ENCODE measurements at regions not wholly inside any gene's neighbourhood (a gene's known extent, or its start where the extent isn't known, plus 50 kb on each side); places are given as distances from the start of the nearest gene placed in this dataset.

- TF ChIP-seq ZBTB21 (tag by site-specific recombination; IDR thresholded peaks at IDR 0.05): no peak
- no peak for TF ChIP-seq ZNF274 (IDR thresholded peaks at IDR 0.05; ENCODE audit: low read length)
- TF ChIP-seq ZNF274 (tag by site-specific recombination; IDR thresholded peaks at IDR 0.05; ENCODE audit: borderline replicate concordance): no peak
- no peak for TF ChIP-seq CTCF (tag by site-specific recombination; IDR thresholded peaks at IDR 0.05)
- TF ChIP-seq ZNF280D (tag by site-specific recombination; IDR thresholded peaks at IDR 0.05): no peak
- no peak for TF ChIP-seq ZNF133 (tag by site-specific recombination; IDR thresholded peaks at IDR 0.05)
- no peak for TF ChIP-seq FEZF1 (tag by site-specific recombination; IDR thresholded peaks at IDR 0.05)
Observed at GRCh38 chr12:78442454-78442801, 422.1 kb upstream of the SYT1 start.

Measured in HEK293 (cell line).